ENCODE measurements at regions not wholly inside any gene's neighbourhood (a gene's known extent, or its start where the extent isn't known, plus 50 kb on each side); places are given as distances from the start of the nearest gene placed in this dataset.

DNA sequence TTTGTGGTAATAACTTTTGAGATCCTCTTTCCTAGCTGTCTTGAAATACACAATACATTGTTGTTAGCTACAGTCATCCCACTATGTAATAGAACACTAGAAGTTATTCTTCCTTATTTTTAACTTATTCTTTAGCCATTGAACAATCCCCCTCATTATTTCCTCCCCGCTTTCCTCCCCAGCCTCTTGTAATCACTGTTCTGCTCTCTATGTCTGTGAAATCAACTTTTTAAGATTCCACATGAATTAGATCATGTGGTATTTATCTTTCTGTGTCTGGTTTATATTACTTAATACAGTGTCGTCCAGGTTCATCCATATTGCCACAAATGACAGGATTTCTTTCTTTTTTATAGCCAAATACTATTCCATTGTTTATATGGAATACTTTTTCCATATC, 72.9 kb downstream of the SLC10A2 start:
- H3K27ac ChIP-seq = no peak overlapping the region
- TF ChIP-seq, protein P1, sequence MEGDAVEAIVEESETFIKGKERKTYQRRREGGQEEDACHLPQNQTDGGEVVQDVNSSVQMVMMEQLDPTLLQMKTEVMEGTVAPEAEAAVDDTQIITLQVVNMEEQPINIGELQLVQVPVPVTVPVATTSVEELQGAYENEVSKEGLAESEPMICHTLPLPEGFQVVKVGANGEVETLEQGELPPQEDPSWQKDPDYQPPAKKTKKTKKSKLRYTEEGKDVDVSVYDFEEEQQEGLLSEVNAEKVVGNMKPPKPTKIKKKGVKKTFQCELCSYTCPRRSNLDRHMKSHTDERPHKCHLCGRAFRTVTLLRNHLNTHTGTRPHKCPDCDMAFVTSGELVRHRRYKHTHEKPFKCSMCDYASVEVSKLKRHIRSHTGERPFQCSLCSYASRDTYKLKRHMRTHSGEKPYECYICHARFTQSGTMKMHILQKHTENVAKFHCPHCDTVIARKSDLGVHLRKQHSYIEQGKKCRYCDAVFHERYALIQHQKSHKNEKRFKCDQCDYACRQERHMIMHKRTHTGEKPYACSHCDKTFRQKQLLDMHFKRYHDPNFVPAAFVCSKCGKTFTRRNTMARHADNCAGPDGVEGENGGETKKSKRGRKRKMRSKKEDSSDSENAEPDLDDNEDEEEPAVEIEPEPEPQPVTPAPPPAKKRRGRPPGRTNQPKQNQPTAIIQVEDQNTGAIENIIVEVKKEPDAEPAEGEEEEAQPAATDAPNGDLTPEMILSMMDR (conservative IDR thresholded peaks at IDR 0.05) = no peak
- TF ChIP-seq ZFX (IDR thresholded peaks at IDR 0.05) = no peak

DNA sequence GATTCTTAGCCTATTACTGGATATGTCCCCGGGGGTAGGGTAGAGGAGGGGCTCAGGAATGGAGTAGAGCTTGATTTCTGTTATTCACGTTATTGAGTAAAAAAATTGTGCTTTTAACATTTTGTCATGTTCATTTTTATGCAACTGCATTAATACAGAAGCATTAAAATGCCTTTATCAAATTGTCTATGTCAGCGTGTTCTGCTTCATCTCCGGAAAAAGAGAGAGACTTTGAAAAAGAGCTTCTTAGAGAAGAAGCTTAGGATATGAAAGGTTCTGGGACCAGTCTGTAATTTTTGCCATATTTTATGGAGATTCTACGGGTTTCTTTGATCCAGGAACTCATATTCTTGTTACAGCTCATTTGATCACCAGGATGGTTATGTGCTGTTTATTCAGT, 82.0 kb downstream of the SLC10A2 start:
- H3K27ac ChIP-seq = no peak overlapping the region
- TF ChIP-seq, protein P1 (conservative IDR thresholded peaks at IDR 0.05) = no peak
- TF ChIP-seq ZFX (IDR thresholded peaks at IDR 0.05) = no peak

DNA sequence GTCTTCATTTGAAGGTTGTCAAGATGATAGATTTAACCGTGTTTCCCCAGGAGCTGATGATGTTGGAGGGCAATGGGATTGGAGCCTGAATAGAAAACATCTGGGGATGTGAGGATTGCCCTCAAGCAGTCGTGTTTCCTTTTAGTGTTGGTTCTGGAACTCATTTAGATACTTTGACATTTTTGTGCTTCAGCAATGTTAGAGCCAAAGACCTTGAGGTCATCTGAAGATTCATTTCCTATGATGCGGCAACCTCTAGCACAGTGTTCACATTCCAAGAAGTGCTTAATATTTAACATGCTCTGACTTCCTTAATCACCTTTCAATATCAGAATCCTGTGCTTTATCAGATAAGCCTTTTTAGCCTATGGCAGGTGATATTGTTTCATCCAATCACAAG, 82.7 kb downstream of the SLC10A2 start:
- TF ChIP-seq, protein P1 (conservative IDR thresholded peaks at IDR 0.05) = no peak
- TF ChIP-seq ZFX (IDR thresholded peaks at IDR 0.05) = no peak

DNA sequence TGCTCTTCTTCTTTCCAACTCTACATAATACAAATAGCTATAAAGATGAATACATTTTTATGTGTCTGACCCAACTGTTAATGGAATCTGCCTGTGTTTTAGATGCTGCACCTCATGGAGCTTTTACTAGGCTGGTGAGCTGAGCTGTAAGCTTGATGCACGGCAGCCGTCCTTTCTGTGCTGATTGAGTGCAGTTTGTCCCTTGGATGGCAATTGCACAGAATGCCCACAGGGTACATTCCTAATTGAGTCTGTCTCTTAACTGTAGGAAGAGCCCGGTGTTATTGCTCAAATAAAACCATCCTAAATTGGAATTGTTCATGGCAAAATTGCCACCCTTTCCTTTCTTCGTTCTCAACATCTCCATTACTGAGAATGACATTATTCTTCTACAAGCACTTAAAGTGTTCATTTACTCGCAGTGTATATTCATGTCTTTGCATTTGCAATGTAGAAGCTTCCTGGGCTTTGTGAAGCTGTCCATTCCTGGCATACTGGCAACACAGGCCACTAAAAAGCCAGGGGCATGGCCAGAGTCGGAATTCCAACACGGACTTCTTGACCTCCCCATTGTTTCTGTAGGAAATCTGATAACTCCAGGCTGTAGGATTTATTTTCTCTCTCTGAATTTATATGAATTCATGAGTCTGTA, 85.8 kb downstream of the SLC10A2 start:
- TF ChIP-seq, protein P1 (conservative IDR thresholded peaks at IDR 0.05) = no peak
- TF ChIP-seq ZFX (IDR thresholded peaks at IDR 0.05) = no peak
- no peak overlapping the region for H3K27ac ChIP-seq

More for the DNA sequence above, 82.7 kb downstream of the SLC10A2 start:
- H3K27ac ChIP-seq = no peak overlapping the region

DNA sequence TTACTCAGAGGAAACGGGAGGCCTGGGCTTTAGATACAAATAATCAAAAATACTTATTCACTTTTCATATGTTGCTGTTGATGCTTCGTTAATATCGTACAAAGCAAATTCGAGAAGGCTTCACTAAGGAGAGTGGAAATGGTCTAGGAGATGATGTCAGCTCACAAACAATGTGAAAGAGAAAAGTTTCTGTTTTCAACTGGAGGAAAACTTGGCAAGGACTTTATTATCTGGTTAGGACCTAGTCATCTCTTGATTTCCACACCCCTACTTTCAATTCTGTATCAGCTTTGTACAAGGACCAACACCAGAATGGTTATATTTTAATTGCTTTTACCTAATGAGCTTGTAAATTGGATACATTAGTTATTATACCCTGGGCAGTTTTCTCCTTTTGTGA, 88.0 kb downstream of the SLC10A2 start:
- no peak for TF ChIP-seq ZFX (IDR thresholded peaks at IDR 0.05)
- TF ChIP-seq, protein P1 (conservative IDR thresholded peaks at IDR 0.05) = no peak
- H3K27ac ChIP-seq = no peak overlapping the region

DNA sequence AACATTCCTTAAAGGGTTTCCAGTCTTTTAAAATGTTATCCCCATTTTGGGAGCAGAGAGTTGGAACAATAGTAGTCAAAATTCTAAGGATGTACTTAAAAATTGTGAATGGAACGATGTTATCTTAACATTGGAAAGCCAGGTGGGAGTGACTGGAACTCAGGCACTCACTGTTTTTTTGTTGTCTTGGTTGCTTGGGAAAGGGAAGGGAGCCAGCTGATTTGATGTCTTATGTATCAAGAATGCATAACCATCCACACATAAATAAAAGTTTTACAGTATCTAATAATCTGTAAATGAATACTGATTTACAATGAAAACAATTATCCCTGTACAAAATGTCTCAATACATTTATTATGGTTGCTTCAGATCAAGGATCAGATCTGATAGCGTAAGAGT, 88.7 kb downstream of the SLC10A2 start:
- H3K27ac ChIP-seq = no peak overlapping the region
- TF ChIP-seq, protein P1 (conservative IDR thresholded peaks at IDR 0.05) = no peak
- TF ChIP-seq ZFX (IDR thresholded peaks at IDR 0.05) = no peak

DNA sequence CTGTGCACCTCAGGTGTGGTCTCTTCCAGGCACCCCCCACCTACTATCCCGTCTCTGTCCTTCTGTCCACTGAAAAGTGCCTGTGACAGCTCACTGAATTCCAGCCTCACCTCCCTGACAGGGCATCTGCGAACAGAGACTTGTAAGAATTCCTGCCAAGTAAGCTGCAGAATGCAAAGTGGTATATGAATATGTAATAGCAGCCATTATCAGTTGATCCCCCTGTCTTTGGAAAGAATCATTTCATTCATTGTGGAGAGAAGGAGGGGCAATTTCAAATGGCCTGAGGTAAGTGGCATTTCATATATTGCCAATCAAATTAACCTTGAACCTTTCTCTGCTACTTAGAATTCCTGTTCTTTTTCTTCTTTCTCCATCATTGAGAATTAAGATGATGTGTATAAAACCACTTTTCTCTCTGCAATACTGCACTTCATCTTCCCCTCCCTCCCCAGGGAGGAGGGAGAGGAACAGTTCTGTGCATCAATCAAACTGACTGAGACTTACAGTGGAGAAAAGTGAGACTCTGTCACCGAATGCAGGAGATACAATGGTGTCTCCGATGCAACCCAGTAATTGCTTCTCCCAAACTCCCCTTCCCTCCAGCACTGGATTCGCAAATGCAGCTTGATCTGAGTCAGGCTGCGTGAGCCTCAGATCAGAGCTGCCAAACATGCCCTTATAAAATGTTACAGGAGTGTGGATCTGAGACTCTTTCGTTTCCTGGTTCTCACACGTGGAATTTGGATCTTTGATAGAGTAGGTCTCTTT, 91.7 kb downstream of the SLC10A2 start:
- TF ChIP-seq, protein P1 (conservative IDR thresholded peaks at IDR 0.05) = no peak
- no peak for TF ChIP-seq ZFX (IDR thresholded peaks at IDR 0.05)
- no peak overlapping the region for H3K27ac ChIP-seq

Data from C4-2B (cell line).